Activated T-cell treated with anti-CD3 and anti-CD28 coated beads, Interleukin-2, amount 50 U/mL, for 48 hours (primary cell): ENCODE measurements at regions not wholly inside any gene's neighbourhood (a gene's known extent, or its start where the extent isn't known, plus 50 kb on each side); places are given as distances from the start of the nearest gene placed in this dataset.
"Not testable (repeated sequence)": the region's sequence is repeated elsewhere in the genome, so short reads cannot be mapped to it uniquely, and the experiment has no call there.

Experiments
- DNase-seq, 2 experiments: peaks; one replicate each; pipeline ENCODE4 v3.0.0-alpha.2; 2020

DNA sequence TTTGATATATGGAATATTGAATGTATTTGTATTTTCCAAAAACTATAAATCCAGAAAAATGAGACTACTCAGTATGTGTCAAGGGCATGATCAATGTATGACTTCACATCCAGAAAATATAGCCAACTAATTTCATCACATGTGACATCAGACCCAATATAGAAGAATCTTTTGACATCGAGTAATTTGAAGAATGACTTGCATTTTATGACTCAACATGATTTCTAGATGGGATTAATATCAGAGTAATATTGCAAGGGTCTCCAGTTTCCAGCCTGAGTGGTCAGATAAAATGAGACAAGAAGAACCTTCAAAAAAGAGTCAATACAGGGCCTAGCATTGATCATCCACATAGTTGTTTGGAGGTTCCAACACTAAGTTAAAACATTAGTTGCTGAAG is 467.5 kb upstream of the PAPPA start:
- DNase-seq = no peak

DNA sequence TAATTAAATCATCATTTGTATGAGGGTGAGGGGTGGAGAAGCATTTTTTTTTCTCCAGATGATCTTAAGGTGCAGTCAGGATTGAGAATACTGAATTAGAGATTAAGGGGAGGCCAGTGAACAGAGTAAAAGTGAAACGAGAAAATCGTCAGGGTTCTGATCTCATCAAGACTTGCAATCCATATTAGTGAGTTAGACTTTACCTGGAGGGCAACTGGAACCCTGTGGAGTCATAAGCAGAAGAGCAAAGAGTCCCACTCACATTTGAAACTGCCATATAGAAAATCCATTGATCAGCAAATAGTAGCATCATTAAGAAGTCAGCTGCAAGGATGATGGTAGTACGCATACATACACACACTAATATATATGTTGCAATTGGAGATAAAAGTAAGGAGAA is 466.2 kb upstream of the PAPPA start:
- DNase-seq = no peak

DNA sequence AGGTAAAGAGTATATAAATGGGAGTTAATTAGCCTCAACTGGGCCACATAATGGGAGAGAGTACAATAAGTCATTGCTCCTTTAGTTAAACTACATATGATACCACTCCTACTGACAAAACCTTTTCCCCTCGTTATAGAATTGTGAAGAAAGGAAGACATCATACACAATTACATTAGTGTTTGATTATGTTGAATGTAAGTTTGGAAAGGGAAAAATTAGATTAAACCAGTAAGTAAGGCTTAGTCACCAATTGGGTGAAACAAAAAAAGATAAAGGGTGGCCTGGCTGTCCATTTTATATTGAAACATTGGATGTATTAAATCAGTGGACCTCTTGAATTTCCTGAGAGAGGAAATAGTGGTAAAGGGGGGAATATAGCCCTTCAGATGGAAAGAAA is 464.3 kb upstream of the PAPPA start:
- DNase-seq = no peak

DNA sequence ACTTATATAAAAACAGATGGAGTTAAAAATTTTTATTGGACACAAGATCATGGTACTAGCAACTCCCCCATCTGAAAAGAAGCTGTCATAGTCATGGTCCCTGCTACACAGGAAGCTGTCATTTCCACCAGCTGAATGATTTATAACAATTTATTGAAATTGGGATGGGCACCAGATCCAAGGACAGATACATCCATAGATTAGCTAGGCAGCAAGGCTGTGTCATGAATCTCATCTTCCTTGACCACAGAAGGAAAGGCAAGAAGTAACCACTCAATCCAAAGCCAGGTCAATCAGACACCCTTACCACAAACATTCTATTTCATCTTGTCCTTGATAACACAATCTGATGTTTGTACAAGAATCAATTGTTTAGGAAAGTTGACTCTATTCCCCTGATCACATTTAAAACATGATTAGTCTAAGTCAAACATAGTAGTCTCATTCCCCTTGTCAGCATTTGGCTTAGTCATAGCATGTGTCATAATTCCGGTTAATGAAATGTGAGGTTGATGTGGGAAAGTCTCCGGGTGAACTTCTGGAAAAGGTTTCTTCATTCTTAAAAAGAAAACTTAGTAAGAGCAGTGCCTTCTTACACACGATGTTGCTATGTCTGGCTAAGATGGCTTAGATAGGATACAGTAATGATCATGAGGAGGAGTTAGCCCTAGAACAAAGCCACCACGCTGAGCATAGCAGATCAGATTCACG is 462.6 kb upstream of the PAPPA start:
- DNase-seq = no peak

DNA sequence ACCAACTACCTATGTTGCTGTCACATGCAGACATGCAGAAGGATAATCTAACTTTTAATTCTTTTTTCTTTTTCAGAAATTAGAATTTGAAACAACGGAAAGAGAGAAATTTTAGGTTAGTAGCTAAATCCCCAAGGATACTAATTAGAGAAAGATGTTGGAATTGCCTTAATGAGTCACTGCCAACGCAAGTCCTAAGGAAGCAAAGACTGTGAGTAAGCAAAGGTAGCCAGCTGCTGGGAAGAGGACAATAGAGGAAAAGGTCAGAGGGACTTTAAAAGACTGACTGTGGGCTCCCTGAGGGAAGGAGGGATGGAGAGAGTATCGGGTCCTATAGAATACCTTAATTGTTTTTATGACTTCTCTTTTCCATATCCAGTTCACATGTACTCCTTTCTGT is 461.9 kb upstream of the PAPPA start:
- no peak for DNase-seq

DNA sequence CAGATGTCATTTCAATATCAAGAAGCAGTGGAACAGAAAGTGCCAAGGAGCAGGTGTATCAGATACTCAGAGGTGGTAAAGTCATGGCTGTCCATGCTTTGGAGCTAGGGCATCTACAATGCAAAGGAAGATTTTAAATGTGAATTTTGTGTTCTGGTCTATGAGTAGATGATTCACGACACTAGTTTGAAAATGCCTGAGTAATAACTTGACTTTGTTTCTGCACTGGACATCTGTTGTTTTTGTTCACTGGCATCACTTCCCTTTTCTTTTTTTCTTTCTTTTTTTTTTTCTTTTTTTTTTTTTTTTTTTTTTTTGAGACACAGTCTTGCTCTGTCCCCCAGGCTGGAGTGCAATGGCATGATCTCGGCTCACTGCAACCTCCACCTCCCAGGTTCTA is 460.7 kb upstream of the PAPPA start:
- DNase-seq = not testable (repeated sequence)

DNA sequence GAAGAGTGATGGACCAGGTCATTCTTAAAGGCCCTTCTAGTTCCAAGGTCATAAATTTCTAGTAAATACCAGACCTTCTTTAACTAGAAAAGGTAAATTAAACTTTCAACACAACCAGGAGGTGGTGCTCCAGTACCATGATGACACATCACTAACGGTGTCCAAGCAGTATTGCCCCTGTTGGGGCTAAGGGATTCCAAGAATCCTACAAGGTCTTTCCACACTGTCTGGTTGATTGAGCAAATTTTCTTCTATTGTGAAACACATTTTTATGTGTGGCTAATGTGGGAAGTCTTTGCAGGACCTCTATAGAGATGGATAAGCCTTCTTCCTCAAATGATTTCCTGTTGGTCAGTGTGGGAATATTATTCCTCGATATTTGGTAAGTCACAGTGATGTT is 459.6 kb upstream of the PAPPA start:
- DNase-seq = no peak

DNA sequence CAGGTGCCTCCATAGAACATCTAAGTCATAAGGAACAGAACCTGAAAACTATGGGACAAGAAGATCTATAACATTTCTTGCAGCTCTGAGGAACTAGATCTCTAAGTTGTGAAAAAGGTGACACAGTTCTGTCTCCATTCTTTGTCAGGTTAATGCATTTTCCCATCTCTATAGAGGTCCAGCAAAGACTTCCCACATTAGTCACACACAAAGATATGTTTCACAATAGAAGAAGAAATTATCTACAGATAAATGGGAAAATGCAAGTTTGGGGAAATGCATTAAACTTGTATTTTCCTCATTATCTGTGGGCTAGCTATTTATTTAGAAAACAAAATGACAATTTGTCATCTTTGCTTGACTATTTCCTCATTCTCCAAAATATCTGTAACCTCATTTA is 458.6 kb upstream of the PAPPA start:
- no peak for DNase-seq

DNA sequence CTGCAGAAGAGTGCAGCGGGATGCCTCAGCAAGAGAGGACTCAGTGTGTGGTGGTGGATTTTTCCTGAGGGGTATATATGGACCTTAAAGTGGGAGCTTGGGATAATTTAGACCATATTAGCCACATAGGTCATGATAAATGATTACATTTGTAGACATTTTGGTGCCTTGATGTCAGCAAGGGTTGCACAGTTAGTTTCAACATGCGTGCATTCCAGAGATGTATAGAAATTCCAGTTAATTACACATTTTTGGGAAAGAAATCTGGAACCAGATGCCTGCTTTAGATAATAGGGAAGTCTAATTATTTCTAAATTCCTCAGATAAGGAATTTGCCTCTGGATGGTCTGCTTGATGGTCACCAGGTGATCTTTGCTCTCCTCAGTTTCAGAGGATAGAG is 440.6 kb upstream of the PAPPA start:
- no peak for DNase-seq

DNA sequence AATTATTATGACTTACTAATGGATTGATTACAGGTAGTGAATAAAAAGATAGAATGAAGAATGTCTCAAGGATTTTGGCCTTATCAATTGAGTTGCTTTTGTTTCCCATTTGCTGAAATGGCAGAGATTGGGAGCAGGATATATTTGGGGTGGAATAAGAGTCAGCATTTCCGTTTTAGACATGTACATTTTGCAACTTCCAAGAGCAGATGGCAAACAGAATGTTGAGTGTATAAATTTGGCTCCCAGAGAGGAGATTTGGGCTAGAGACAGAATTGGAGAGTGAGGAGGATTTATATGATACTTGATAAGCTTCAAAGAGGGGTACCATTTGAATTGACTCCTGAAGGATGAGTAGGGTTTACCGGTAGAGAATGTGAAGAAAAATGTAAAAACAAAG is 437.9 kb upstream of the PAPPA start:
- no peak for DNase-seq

DNA sequence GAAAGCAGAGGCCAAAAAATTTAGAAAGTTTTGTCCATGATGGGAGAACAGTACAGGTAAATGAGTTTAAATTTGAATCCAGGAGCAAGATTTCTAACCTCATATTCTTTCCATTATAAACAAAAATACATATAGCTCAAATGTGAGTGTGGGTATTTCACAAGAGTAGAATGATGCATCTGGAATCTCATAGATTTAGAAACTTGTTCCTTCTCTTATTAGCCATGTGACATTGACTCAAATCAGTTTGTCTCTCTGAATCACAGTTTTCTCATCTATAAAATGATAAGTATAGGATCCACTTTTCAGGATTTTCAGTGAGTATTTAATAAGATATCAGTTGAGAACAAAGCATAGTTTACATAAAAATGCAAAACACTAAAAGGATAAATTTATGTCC is 436.3 kb upstream of the PAPPA start:
- no peak for DNase-seq

DNA sequence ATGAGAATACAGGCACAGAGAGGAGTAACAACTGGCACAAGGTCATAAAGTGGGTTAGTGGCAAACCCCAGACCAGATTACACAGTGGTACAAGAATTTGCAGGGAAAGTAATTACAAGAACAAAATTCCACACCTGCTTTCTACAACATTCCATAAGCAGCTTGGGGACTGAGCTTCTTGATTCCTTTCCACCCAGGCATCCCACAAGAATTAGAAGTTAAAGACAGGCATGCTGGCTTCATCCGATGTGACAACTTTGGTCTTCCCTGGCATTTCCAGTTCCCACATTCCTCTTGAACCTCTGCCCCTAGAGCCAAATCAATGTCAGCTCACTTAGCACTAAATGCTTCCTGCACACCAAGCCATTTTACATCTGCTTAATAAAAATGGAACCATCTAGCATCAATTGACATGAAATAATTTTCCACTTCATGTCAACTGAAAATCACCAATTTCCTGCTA is 435.8 kb upstream of the PAPPA start:
- DNase-seq = no peak

DNA sequence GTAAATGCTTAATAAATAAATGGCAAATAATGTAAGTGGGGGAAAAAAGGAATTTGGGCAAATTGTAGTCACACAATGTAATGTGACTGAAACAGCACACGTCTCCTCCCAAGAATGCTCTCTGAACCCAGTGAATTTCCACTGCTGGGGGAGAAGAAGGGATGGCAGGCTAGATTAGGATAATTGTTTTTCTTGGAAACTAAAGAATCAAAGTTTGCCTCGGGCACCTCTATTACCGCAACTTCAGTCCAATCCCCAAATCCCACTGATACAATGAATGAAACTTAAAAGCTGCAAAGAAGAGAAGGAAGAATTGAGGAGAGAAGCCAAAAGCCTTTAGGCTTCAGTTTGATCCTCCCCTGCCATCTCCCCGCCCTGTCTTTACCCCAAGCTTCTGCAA is 423.2 kb upstream of the PAPPA start:
- no peak for DNase-seq

DNA sequence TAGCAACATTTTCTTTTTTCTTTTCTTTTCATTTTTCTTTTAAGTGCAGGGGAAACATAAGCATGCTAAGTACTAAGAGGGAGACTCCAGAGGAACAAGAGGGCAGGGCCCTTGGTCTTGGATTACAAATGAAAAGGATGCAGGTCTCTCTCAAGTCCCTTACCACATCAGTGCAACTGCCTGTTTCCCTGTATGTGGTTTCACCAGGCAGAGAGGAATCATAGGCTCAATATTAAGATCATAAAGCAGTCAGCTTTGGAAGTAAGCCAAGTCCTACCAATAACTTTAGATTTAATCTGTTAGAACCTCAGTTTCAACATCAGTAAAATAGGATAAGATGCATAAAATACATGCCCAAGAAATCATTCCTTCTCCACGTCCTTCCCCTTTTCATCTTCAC is 422.7 kb upstream of the PAPPA start:
- DNase-seq = no peak

DNA sequence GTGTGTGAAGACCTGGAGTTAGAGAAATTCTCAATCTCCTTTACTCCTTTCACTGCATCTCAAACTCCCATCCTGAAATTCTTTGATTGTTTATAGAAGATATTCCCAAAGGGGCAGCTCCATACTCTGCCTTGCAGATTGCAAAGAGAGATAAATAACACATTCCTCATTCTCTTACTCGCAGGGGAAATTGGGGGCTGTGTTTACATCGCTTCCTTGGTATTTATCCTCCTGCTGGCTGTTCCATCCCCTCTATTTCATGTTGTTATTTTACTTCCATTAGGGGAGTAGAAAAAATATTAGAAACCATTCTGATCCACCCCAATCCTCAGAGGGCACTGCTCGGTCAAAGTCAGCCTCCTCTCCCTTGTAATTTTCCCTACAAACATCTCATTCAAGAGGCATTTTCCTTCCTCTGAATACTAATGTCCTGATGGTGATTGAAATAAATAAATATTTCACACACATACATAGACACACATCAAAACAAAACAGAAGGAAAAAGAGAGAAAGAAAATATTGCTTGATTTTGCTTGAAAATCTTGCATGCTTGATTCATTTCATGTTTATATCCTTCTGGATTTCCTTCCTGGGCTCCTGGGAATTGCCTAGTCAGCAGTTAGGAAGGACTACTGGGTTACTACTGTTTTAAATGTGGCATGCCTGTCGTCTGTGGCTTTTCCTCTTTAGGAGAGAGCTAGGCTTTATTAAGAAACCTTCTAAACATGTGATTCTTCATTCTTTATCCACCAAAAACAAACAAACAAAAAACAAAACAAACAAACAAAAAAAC is 420.1 kb upstream of the PAPPA start:
- no peak for DNase-seq

DNA sequence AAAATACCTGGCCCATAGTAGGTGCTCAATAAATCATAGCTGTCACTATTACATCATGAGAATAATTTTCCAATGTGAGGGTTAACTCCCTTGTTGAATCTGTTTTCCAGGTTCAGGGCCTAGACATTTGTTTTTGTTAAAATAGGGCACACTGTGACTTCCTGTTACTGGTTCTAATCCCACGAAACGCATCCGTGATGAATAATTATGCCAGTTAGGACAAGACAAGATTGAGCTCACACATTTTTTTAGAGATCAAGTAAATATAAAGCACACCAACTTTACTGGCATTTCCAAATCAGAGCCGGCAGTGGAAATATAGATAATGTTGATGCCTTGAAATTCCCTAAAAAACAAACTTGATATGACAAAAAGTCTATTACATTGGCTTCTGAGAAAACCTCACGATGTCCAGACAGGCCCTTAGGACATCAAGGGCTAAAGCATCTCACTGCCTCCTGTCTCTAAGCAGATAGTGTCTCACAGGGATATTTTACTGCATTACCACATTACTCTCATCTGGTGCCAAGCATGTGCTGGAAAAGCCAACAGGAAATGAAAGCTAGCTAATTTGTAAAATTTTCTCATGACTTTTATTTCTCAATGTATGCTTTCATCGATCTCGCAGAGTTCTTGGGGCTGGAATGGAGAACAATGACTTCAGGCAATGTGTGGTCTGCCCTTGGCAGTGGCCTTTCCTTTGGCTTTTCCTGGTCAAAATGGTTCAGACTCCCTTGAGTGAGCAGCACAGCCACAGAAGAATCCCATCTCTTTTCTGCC is 414.3 kb upstream of the PAPPA start:
- no peak for DNase-seq

DNA sequence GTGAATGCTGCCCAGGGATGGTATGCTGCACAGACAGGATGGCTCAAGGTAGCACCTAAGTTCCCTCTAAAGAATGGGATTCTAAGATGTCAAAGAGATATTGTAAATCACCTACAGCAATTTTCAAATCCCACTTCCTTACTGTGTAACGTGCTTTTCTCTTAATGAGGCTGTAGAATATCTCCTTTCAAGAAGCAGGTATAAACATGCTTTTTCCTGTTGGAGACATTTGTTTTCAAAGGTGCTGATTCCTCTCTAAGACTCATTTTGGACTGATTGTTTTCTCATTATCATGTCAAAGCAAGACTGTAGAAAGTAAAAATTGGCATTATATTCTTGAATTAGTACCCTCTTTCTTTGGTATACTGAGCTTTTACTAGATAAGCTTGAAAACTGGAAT is 412.6 kb upstream of the PAPPA start:
- DNase-seq = no peak

DNA sequence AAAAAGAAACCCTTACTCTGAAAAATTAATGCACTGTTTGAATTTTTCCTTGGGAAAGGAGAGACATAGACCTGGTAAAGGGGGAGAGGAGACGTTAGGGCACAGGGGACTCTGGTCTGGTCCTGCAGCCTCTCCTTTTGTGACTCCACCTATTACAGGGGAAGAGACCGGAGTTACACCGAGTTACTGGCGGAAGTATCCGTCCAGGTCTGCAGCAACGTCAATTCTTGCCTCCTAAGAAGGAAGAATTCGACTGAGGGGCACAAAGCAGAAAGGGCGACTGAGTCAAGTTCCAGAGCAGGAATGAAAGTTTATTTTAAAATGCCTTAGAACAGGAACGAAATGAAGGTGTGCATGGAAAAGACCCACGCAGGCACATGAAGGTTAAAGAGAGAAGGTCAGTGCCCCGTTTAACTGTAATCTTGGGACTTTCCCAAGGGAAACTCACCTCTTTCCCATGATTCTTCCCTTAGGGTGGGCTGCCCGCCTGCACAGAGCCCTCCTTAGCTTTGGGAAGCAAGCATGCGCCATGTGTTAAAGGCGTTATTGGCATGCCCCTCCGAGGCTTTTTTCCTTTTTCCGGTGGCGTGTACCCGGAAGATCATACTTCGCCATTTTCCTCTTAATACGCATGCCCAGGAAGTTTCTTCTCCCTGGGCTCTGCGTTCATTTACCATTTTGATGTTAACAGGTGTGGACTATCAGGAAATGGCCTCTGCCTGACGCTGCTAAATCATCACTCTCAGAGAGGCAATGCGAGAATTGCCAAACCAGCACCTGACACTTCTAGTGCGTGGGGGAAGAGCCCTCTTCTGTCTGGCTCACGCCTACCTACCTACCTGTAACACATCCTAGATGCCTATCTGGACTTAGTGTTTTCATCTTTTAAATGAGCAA is 409.6 kb upstream of the PAPPA start:
- DNase-seq = no peak

DNA sequence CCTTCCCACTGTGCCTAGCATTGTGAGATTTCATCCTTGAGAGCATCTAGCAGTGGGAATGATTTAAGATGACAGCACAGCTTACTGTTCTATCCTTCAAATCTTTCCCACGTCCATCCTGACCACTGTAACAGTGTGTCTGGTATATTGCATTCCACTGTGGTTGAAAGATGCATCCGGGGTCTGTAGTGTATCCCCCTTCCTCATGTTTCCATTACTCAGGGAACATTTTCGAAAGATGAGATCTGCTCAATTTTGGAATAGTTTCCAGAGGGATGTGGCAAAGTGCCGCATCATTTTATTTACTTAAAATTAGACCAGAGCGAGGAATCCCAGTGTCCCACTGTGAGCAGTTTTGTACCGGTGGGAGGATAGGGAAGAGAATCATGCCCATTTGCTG is 407.1 kb upstream of the PAPPA start:
- DNase-seq = no peak

DNA sequence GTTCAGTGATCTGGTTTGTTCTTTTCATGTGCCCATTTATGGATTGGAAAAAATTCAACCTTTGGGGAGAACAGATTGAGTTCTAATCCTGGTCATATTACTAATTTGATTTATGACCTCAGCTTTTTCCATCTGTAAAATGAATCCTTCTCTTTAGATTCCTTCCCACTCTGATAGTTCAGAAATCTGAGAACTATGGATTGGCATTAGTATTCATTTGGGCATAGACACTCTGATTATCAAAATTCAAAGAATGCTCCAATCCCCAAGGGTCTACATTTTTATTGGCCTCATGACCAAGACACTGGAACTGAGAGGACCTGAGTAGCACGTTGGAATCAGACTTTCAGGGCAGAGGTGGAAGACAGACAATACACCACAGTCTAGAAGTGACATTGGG is 405.9 kb upstream of the PAPPA start:
- no peak for DNase-seq

DNA sequence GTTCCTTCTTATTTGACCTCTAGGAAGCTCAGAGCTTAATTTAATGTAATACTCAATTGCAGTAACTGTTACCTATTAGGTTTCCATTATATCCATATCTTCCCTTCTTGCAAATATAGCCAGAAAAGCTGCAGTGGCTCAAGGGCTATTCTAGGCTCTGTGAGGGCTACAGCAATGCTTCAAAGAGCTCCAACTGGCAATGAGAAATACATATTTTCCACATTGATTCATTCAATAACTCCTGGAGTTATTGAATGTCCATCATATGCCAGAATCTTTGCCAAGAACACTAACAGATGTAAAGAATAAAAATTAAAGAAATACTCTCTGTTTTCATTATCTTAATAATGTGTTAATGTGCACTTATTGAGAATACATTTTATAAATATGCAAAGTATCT is 396.9 kb upstream of the PAPPA start:
- DNase-seq = no peak

DNA sequence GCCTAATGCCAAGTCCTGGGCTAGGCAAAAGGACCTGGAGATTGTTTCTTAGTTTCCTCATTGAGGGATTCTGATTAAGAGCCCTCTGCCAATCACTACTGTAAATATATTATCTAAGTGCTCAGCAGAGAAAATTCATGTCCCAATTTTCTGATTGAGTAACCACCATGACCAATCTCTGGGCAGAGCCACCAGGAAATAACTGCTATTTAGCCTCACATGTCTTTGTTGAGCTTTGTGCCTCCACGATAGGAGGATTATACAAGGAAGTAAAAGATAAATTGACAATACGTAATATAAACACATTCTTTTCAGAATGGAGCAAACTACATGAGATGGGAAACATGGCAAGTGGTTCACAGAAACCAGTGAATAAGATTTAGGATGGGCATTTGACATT is 396.1 kb upstream of the PAPPA start:
- no peak for DNase-seq

DNA sequence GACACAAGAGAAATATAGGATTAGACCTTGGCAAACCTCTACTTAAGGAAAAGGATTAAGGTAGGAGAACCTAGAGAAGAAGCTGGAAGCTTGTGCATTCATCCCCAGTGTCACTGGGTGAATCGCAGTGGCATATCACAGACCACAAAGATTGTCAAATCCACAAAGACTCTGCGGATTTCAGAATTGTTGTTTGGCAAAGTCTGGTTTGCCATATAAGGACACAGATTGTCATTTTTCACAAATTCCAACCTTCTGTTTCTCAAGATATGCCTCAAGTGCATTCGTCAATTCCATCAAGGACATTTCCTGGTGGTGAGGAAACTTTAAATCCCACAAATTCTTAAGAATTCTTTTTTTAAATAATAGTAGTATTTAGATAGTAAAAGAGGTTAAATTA is 395.1 kb upstream of the PAPPA start:
- no peak for DNase-seq
